K562 (cell line): ENCODE measurements at regions not wholly inside any gene's neighbourhood (a gene's known extent, or its start where the extent isn't known, plus 50 kb on each side); places are given as distances from the start of the nearest gene placed in this dataset.

Experiments
- TGIF2 ChIP-seq: sonication (generic); formaldehyde crosslinking; IDR thresholded peaks from 2 replicates; pipeline ENCODE4 v1.8.1; 2022; ENCODE audit warnings: mild to moderate bottlenecking, missing genetic modification reagents, moderate library complexity
- TF ChIP-seq, protein P1 (sequence below), 2 experiments: fragments of 450-650 bp in 1 of 2; sonication (generic) in 1 of 2; formaldehyde crosslinking in 1 of 2; IDR thresholded peaks; 2 replicates each; pipeline versions ENCODE4 v1.7.1 to v1.9.0; 2016 to 2022; ENCODE audit warnings: inconsistent platforms in 1 of 2, mild to moderate bottlenecking in 1 of 2, missing genetic modification reagents in 1 of 2

DNA sequence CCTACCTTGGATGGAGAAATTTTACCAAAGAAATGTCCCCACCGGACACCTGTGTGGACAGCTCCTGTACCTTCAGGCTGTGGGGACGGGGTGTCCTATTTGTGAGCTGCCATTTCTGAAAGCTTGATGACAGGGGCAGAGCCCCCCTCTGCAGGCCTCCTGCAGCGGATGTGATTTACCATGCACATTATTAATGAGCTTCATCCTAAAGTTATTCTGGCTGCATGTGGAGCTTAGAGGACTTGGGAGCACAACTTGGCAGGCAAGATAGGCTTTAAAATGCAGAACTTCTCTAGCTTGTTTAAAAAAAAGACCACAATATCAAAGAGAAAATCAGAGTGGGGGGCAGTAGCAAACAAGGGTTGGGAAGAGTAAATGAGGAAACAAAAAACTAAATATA lies 350.0 kb upstream of the KLHL29 start (continued):
- TF ChIP-seq, protein P1, sequence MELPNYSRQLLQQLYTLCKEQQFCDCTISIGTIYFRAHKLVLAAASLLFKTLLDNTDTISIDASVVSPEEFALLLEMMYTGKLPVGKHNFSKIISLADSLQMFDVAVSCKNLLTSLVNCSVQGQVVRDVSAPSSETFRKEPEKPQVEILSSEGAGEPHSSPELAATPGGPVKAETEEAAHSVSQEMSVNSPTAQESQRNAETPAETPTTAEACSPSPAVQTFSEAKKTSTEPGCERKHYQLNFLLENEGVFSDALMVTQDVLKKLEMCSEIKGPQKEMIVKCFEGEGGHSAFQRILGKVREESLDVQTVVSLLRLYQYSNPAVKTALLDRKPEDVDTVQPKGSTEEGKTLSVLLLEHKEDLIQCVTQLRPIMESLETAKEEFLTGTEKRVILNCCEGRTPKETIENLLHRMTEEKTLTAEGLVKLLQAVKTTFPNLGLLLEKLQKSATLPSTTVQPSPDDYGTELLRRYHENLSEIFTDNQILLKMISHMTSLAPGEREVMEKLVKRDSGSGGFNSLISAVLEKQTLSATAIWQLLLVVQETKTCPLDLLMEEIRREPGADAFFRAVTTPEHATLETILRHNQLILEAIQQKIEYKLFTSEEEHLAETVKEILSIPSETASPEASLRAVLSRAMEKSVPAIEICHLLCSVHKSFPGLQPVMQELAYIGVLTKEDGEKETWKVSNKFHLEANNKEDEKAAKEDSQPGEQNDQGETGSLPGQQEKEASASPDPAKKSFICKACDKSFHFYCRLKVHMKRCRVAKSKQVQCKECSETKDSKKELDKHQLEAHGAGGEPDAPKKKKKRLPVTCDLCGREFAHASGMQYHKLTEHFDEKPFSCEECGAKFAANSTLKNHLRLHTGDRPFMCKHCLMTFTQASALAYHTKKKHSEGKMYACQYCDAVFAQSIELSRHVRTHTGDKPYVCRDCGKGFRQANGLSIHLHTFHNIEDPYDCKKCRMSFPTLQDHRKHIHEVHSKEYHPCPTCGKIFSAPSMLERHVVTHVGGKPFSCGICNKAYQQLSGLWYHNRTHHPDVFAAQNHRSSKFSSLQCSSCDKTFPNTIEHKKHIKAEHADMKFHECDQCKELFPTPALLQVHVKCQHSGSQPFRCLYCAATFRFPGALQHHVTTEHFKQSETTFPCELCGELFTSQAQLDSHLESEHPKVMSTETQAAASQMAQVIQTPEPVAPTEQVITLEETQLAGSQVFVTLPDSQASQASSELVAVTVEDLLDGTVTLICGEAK (IDR thresholded peaks at IDR 0.05) = no peak
- TF ChIP-seq, protein P1 (CRISPR knock-in tag; IDR thresholded peaks at IDR 0.05) = no peak
- no peak for TF ChIP-seq TGIF2 (CRISPR knock-in tag)
